Activated naive CD4-positive, alpha-beta T cell treated with anti-CD3 and anti-CD28 coated beads for 36 hours (primary cell): ENCODE measurements at regions not wholly inside any gene's neighbourhood (a gene's known extent, or its start where the extent isn't known, plus 50 kb on each side); places are given as distances from the start of the nearest gene placed in this dataset.

Experiments
- CTCF ChIA-PET: fragments of 350-600 bp; sonication (Branson Sonifier 250); formaldehyde crosslinking; loops from one replicate; lab custom pipeline; 2021; ENCODE audit warnings: antibody characterized with exemption; lab: Charles Lee
- DNase-seq: peaks from one replicate; pipeline ENCODE4 v3.0.0-alpha.2; 2020
- H3K27ac Mint-ChIP-seq: one replicate; pipeline ENCODE4 v1.8.0; 2021; ENCODE audit warnings: mild to moderate bottlenecking, mixed read lengths
- H3K27me3 Mint-ChIP-seq: one replicate; pipeline ENCODE4 v1.8.0; 2021; ENCODE audit warnings: low read depth, mixed read lengths
- H3K36me3 Mint-ChIP-seq: one replicate; pipeline ENCODE4 v1.8.0; 2021; ENCODE audit warnings: low read depth, mixed read lengths
- H3K4me1 Mint-ChIP-seq: one replicate; pipeline ENCODE4 v1.8.0; 2021; ENCODE audit warnings: low read depth, mixed read lengths
- H3K4me3 Mint-ChIP-seq: one replicate; pipeline ENCODE4 v1.8.0; 2021; ENCODE audit warnings: mild to moderate bottlenecking, moderate library complexity, mixed read lengths
- H3K9me3 Mint-ChIP-seq: one replicate; pipeline ENCODE4 v1.8.0; 2021; ENCODE audit warnings: mixed read lengths
- intact Hi-C: fragments of 100-400 bp; cut with micrococcal nuclease; formaldehyde crosslinking; loops from one replicate; pipeline ENCODE4 v1.15.1; 2023

- Mint-ChIP-seq H3K36me3 (peaks cover 3% of the 10 kb centered on the region), H3K4me3 (no peak overlapping the region), H3K27ac (no peak overlapping the region), H3K9me3 (no peaks in the 10 kb centered on the region), H3K27me3 (no peaks in the 10 kb centered on the region), H3K4me1 (no peaks in the 10 kb centered on the region)
- intact Hi-C loops, result no loop called here
- DNase-seq, result no peak
- CTCF ChIA-PET, result no interaction called here
These were observed 100.8 kb downstream of the UCHL5 start for GRCh38 chr1:192958350-192958749.

- H3K27ac Mint-ChIP-seq, result no peak overlapping the region
- peaks cover 3% of the 10 kb centered on the region for H3K36me3 Mint-ChIP-seq
- no peaks in the 10 kb centered on the region for H3K9me3 Mint-ChIP-seq
- no peaks in the 10 kb centered on the region for H3K4me1 Mint-ChIP-seq
- no peaks in the 10 kb centered on the region for H3K27me3 Mint-ChIP-seq
- intact Hi-C loops, result no loop called here
- no peak for DNase-seq
- H3K4me3 Mint-ChIP-seq, result no peak overlapping the region
- CTCF ChIA-PET, result no interaction called here
These were observed 100.3 kb downstream of the UCHL5 start for GRCh38 chr1:192958871-192959270.

GRCh38 chr1:192959657-192960186 is 99.4 kb downstream of the UCHL5 start:
- peaks cover 2% of the 10 kb centered on the region for H3K36me3 Mint-ChIP-seq
- H3K27ac Mint-ChIP-seq, result no peak overlapping the region
- H3K4me3 Mint-ChIP-seq, result no peak overlapping the region
- H3K27me3 Mint-ChIP-seq, result no peaks in the 10 kb centered on the region
- DNase-seq, result no peak
- no peaks in the 10 kb centered on the region for H3K9me3 Mint-ChIP-seq
- intact Hi-C loops, result no loop called here
- H3K4me1 Mint-ChIP-seq, result no peaks in the 10 kb centered on the region
- CTCF ChIA-PET, result no interaction called here
